ENCODE measurements at regions not wholly inside any gene's neighbourhood (a gene's known extent, or its start where the extent isn't known, plus 50 kb on each side); places are given as distances from the start of the nearest gene placed in this dataset.
A peak's percentile ranks its signal among the peaks of the same experiment; 100 is the strongest.

GRCh38 chr2:71749671-71750101, 296.3 kb downstream of the DYSF start:
- no peak for DNase-seq (ENCODE audit: low read depth, low spot score)
- in situ Hi-C loops (cut with HindIII; ENCODE audit: low sequenced_read_pairs) = no loop called here

GRCh38 chr2:71748227-71748626, 294.9 kb downstream of the DYSF start:
- in situ Hi-C loops (cut with HindIII; ENCODE audit: low sequenced_read_pairs) = no loop called here
- no peak for TF ChIP-seq CTCF (IDR thresholded peaks at IDR 0.05; ENCODE audit: low read depth, low read length)
- DNase-seq (ENCODE audit: low read depth, low spot score) = peak; percentile 47
- no peak overlapping the region for H3K4me3 ChIP-seq (ENCODE audit: low read depth, low read length)

More at GRCh38 chr2:71749671-71750101, 296.3 kb downstream of the DYSF start:
- H3K4me3 ChIP-seq (ENCODE audit: low read depth, low read length) = no peak overlapping the region
- TF ChIP-seq CTCF (IDR thresholded peaks at IDR 0.05; ENCODE audit: low read depth, low read length) = no peak

GRCh38 chr2:71747559-71747958, 294.2 kb downstream of the DYSF start:
- in situ Hi-C loops (cut with HindIII; ENCODE audit: low sequenced_read_pairs) = no loop called here
- TF ChIP-seq CTCF (IDR thresholded peaks at IDR 0.05; ENCODE audit: low read depth, low read length) = no peak
- no peak overlapping the region for H3K4me3 ChIP-seq (ENCODE audit: low read depth, low read length)
- no peak for DNase-seq (ENCODE audit: low read depth, low spot score)

- no peak overlapping the region for H3K4me3 ChIP-seq (ENCODE audit: low read depth, low read length)
- peak; percentile 18 for DNase-seq (ENCODE audit: low read depth, low spot score)
- in situ Hi-C loops (cut with HindIII; ENCODE audit: low sequenced_read_pairs) = no loop called here
- no peak for TF ChIP-seq CTCF (IDR thresholded peaks at IDR 0.05; ENCODE audit: low read depth, low read length)
Measured at GRCh38 chr2:71746946-71747501, 293.7 kb downstream of the DYSF start.

- DNase-seq (ENCODE audit: low read depth, low spot score) = no peak
- TF ChIP-seq CTCF (IDR thresholded peaks at IDR 0.05; ENCODE audit: low read depth, low read length) = no peak
- in situ Hi-C loops (cut with HindIII; ENCODE audit: low sequenced_read_pairs) = no loop called here
- no peak overlapping the region for H3K4me3 ChIP-seq (ENCODE audit: low read depth, low read length)
Measured at GRCh38 chr2:71744781-71745180, 291.4 kb downstream of the DYSF start.

- in situ Hi-C loops (cut with HindIII; ENCODE audit: low sequenced_read_pairs) = no loop called here
- TF ChIP-seq CTCF (IDR thresholded peaks at IDR 0.05; ENCODE audit: low read depth, low read length) = no peak
- no peak overlapping the region for H3K4me3 ChIP-seq (ENCODE audit: low read depth, low read length)
- DNase-seq (ENCODE audit: low read depth, low spot score) = no peak
Measured at GRCh38 chr2:71743995-71744675, 290.8 kb downstream of the DYSF start.
